Heart left ventricle (tissue), 13 donors: ENCODE measurements at regions not wholly inside any gene's neighbourhood (a gene's known extent, or its start where the extent isn't known, plus 50 kb on each side); places are given as distances from the start of the nearest gene placed in this dataset.

Experiments
- CTCF ChIP-seq, 12 donors: fragments of 200-600 bp; sonication (generic) in 4 of 12; IDR thresholded peaks; one replicate each; pipeline versions ENCODE4 v1.5.0 to v1.8.0; 2018 to 2022; ENCODE audit warnings: antibody characterized with exemption in 12 of 12, mild to moderate bottlenecking in 5 of 12
- POLR2A ChIP-seq, 2 donors: fragments of 450-650 bp; IDR thresholded peaks; one replicate each; pipeline ENCODE4 v1.6.1; 2017; ENCODE audit warnings: antibody characterized with exemption in 2 of 2, mild to moderate bottlenecking in 2 of 2, moderate library complexity in 2 of 2
- donor health status: ischemic (EF 13 %, LVEDD 7.1; RV severe dilation, severe dysfunction).
- donor health status: DM: no; HTN: yes; CAD: no.
- donor health status: DM: no; HTN: no; CAD: no.
- donor health status: ischemic (EF 25% LVEDD 6.9; RV normal size, moderate dysfunction).
- donor health status: ischemic (EF 25% LVEDD 5.7; RV mildly dilated, moderate dysfunction).
- donor health status: ischemic (EF 35%, LVEDD 5.7; RV mildly dilated, moderate dysfunction).
- donor health status: nonischemic (EF 11% LVEDD 7.7; RV severe dilation, severe dysfunction).
- donor health status: DM: yes; HTN: yes; CAD: no.
- donor health status: PGD.
- donor health status: ischemic (EF 29% LVEDD 5.4; RV normal size, mild dysfunction).
- donor health status: nonischemic (EF 23%, LVEDD 6.1; RV moderate dilation, normal function).

- TF ChIP-seq CTCF (IDR thresholded peaks at IDR 0.05) (no peak), POLR2A (IDR thresholded peaks at IDR 0.05) (no peak)
Observed at GRCh38 chr2:183898641-183899040, 699.7 kb upstream of the ZNF804A start.
